NT2/D1 (cell line): ENCODE measurements at regions not wholly inside any gene's neighbourhood (a gene's known extent, or its start where the extent isn't known, plus 50 kb on each side); places are given as distances from the start of the nearest gene placed in this dataset.

Experiments
- SUZ12 ChIP-seq: IDR thresholded peaks from 2 replicates; pipeline ENCODE4 v1.6.1; 2011; ENCODE audit not compliant: insufficient read length, insufficient read depth; ENCODE audit errors: extremely low read depth
- YY1 ChIP-seq: IDR thresholded peaks from 2 replicates; pipeline ENCODE4 v1.6.1; 2011; ENCODE audit not compliant: insufficient read length, insufficient read depth
- ZNF274 ChIP-seq: IDR thresholded peaks from 2 replicates; pipeline ENCODE4 v1.6.1; 2011; ENCODE audit warnings: mild to moderate bottlenecking, low read depth, low read length

DNA sequence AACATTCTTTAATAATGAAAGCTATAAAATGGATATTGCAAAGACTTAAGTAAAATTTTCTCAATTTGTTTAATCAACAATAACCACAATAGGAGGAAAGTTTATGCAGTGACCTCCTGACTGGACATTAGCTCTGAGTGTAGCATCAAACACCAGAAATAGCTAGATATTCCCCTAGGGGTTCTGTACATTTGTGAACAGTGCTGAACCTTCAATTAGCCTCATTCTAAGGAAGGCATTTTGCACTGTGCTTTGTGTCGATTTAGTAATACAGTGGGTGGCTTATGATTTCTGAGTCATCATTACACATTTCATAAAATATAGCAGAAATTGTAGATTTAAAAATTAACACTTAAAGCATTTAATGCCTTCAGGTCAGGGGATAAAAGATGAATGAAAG lies 367.3 kb upstream of the PCDH15 start:
- TF ChIP-seq ZNF274 (no peak), YY1 (no peak), SUZ12 (no peak)
